K562 (cell line): ENCODE measurements at regions not wholly inside any gene's neighbourhood (a gene's known extent, or its start where the extent isn't known, plus 50 kb on each side); places are given as distances from the start of the nearest gene placed in this dataset.
"Not testable (repeated sequence)": the region's sequence is repeated elsewhere in the genome, so short reads cannot be mapped to it uniquely, and the experiment has no call there.

Source experiments
- ATAC-seq: fragments of 200-7000 bp; cut with Tn5 transposase; 3 replicates; pipeline ENCODE4 v1.9.1; 2020; ENCODE audit warnings: moderate library complexity
- BruUV-seq: library from RNA; stranded (reverse); fragments of 400-500 nt; replicated peaks from 2 replicates; lab custom pipeline; 2021; lab: Mats Ljungman, UMichigan
- CTCF ChIA-PET: fragments of 300-600 bp; formaldehyde crosslinking; extraction: SDS; loops from one replicate; lab custom pipeline; 2021; ENCODE audit warnings: low intra/inter-chr PET ratio; lab: Yijun Ruan, JAX
- POLR2A ChIA-PET: fragments of 300-600, 350-650 bp; sonication (Branson Sonifier 250); formaldehyde crosslinking; extraction: SDS; loops from one replicate; lab custom pipeline; 2021; ENCODE audit warnings: antibody characterized with exemption, inconsistent platforms; lab: Yijun Ruan, JAX
- DNase-seq, 4 experiments: peaks; one replicate each; pipeline versions ENCODE4 v3.0.0 to v3.0.0-alpha.2; 2011 to 2018; ENCODE audit warnings: low spot score in 3 of 4, mixed read lengths in 3 of 4; ENCODE audit errors: extremely low read depth in 1 of 4
- FAIRE-seq: peaks from 2 replicates; lab custom pipeline; 2011; peaks lifted over from hg19 to GRCh38; lab: Jason Lieb, UNC
- H2AFZ ChIP-seq: 2 replicates; pipeline ENCODE4 v1.6.0; 2011; ENCODE audit warnings: low read depth, low read length, control low read depth, inconsistent platforms
- H3K27ac ChIP-seq: fragments of 200-600 bp; 3 replicates; pipeline ENCODE4 v1.8.0; 2011; ENCODE audit warnings: low read depth, mild to moderate bottlenecking, control low read depth, inconsistent platforms, low read length, moderate library complexity, mixed read lengths; ENCODE audit errors: extremely low read depth
- H3K27me3 ChIP-seq, 2 experiments: fragments of 300-600 bp in 1 of 2; 2 replicates in 1 of 2; 3 replicates in 1 of 2; pipeline versions ENCODE4 v1.6.0 to v1.8.0; 2011; ENCODE audit warnings: inconsistent platforms in 2 of 2, low read length in 2 of 2, mild to moderate bottlenecking in 1 of 2, mixed read lengths in 1 of 2, moderate library complexity in 1 of 2; ENCODE audit not compliant: control insufficient read depth in 2 of 2, insufficient read depth in 2 of 2
- H3K36me3 ChIP-seq: fragments of 300-600 bp; 3 replicates; pipeline ENCODE4 v1.8.0; 2011; ENCODE audit warnings: mild to moderate bottlenecking, low read length, inconsistent platforms; ENCODE audit not compliant: control insufficient read depth, insufficient read depth
- H3K4me1 ChIP-seq, 2 experiments: fragments of 200-600 bp in 1 of 2; replicated peaks in 1 of 2; 2 replicates in 1 of 2; 3 replicates in 1 of 2; pipeline versions ENCODE4 v1.5.1 to v1.8.0; 2011; ENCODE audit warnings: inconsistent platforms in 2 of 2, low read length in 2 of 2, mild to moderate bottlenecking in 1 of 2, mixed read lengths in 1 of 2, moderate library complexity in 1 of 2; ENCODE audit not compliant: control insufficient read depth in 2 of 2, insufficient read depth in 2 of 2
- H3K4me2 ChIP-seq: 2 replicates; pipeline ENCODE4 v1.6.1; 2011; ENCODE audit warnings: low read length, control low read depth, inconsistent platforms, mixed read lengths; ENCODE audit not compliant: insufficient read depth
- H3K4me3 ChIP-seq: fragments of 200-600 bp; sonication (generic), shearing (Covaris generic); 2 replicates; pipeline ENCODE4 v1.5.1; 2016; ENCODE audit warnings: control low read depth, inconsistent platforms
- H3K79me2 ChIP-seq: fragments of 200-600 bp; 3 replicates; pipeline ENCODE4 v1.8.0; 2011; ENCODE audit warnings: low read length, inconsistent platforms; ENCODE audit not compliant: control insufficient read depth, insufficient read depth
- H3K9ac ChIP-seq, 2 experiments: 2 replicates each; pipeline versions ENCODE4 v1.6.0 to v1.6.1; 2011; ENCODE audit warnings: low read depth in 2 of 2, low read length in 2 of 2, control low read depth in 1 of 2, inconsistent platforms in 1 of 2, mild to moderate bottlenecking in 1 of 2, mixed read lengths in 1 of 2; ENCODE audit not compliant: insufficient read depth in 1 of 2
- H3K9me1 ChIP-seq: one replicate; pipeline ENCODE4 v1.6.0; 2011; ENCODE audit warnings: inconsistent platforms, mild to moderate bottlenecking, low read length, moderate library complexity; ENCODE audit not compliant: control insufficient read depth, insufficient read depth
- H3K9me3 ChIP-seq: replicated peaks from 2 replicates; pipeline ENCODE4 v1.5.1; 2011; ENCODE audit warnings: low read depth, low read length, inconsistent platforms; ENCODE audit not compliant: control insufficient read depth, insufficient read depth
- H4K20me1 ChIP-seq: replicated peaks from 2 replicates; pipeline ENCODE4 v1.6.1; 2011; ENCODE audit warnings: low read length, inconsistent platforms, mixed read lengths; ENCODE audit not compliant: control insufficient read depth, insufficient read depth
- PRMT5 ChIP-seq: sonication (generic); formaldehyde crosslinking; IDR thresholded peaks from 2 replicates; pipeline ENCODE4 v1.5.0; 2020; ENCODE audit warnings: missing genetic modification reagents
- ZBTB11 ChIP-seq, 3 experiments: fragments of 200-800 bp in 1 of 3; fragments of 250-450 bp in 1 of 3; fragments of 450-650 bp in 1 of 3; sonication (Bioruptor Pico) in 1 of 3; sonication (Bioruptor generic) in 1 of 3; formaldehyde crosslinking in 1 of 3; IDR thresholded peaks; 2 replicates each; pipeline versions ENCODE4 v1.6.1 to v1.8.0; 2016 to 2022; ENCODE audit warnings: mild to moderate bottlenecking in 2 of 3, missing genetic modification characterization in 2 of 3, missing compliant biosample characterization in 1 of 3, moderate library complexity in 1 of 3
- WGBS: fragments of 100-300 bp; shearing (Covaris generic); methylation state at CpG from one replicate; pipeline ENCODE4 v1.1.6; 2016; ENCODE audit warnings: low coverage, mixed read lengths; ENCODE audit not compliant: insufficient coverage; ENCODE audit errors: missing lambda C conversion rate; 5-methylcytosine and 5-hydroxymethylcytosine counted together
- in situ Hi-C: fragments of 300-500 bp; cut with MboI; formaldehyde crosslinking; loops from 4 replicates; pipeline ENCODE4 v1.15.0; 2018; ENCODE audit warnings: inconsistent platforms, mixed read lengths
- intact Hi-C: fragments of 100-400 bp; cut with micrococcal nuclease; formaldehyde crosslinking; loops from 2 replicates; pipeline ENCODE4 v1.14.2; 2022

GRCh38 chr7:14973712-14974428, 71.3 kb upstream of the DGKB start (continued):
- TF ChIP-seq ZBTB11 (CRISPR knock-in tag; IDR thresholded peaks at IDR 0.05) = no peak
- no peak for TF ChIP-seq PRMT5 (CRISPR knock-in tag)

- H3K9ac ChIP-seq, H3K27me3 ChIP-seq, H4K20me1 ChIP-seq, H3K36me3 ChIP-seq, H3K27ac ChIP-seq, H3K4me2 ChIP-seq, ATAC-seq, BruUV-seq, H3K9me1 ChIP-seq, CTCF ChIA-PET, H3K9me3 ChIP-seq, FAIRE-seq, H3K4me1 ChIP-seq, H3K4me3 ChIP-seq, DNase-seq, intact Hi-C loops, H2AFZ ChIP-seq, H3K79me2 ChIP-seq, POLR2A ChIA-PET: not testable (repeated sequence)
- in situ Hi-C loops = loop anchor here (5.0 kb wide), 1 partner anchor 56 kb away; no protein-coding TSS in a partner anchor
- WGBS = 0% methylated on average over 4 of the region's 4 CpGs
These were observed 69.1 kb upstream of the DGKB start for GRCh38 chr7:14971678-14972077.

- intact Hi-C loops, FAIRE-seq, H3K27ac ChIP-seq, H3K4me2 ChIP-seq, BruUV-seq, H3K9me3 ChIP-seq, H3K27me3 ChIP-seq, CTCF ChIA-PET, H4K20me1 ChIP-seq, H3K79me2 ChIP-seq, ATAC-seq, H3K9ac ChIP-seq, DNase-seq, H3K36me3 ChIP-seq, POLR2A ChIA-PET, H3K4me1 ChIP-seq, in situ Hi-C loops, H3K4me3 ChIP-seq, H3K9me1 ChIP-seq, H2AFZ ChIP-seq: not testable (repeated sequence)
- 0% methylated on average over 6 of the region's 8 CpGs for WGBS
These were observed 64.8 kb upstream of the DGKB start for GRCh38 chr7:14967376-14967775.
